Endothelial cell of umbilical vein (primary cell): ENCODE measurements at regions not wholly inside any gene's neighbourhood (a gene's known extent, or its start where the extent isn't known, plus 50 kb on each side); places are given as distances from the start of the nearest gene placed in this dataset.

Experiments used
- BruUV-seq: library from RNA; stranded (reverse); fragments of 400-500 nt; replicated peaks from 2 replicates; lab custom pipeline; 2021; lab: Mats Ljungman, UMichigan
- CTCF ChIA-PET: fragments of 300-600, 350-600 bp; sonication (Branson Sonifier 250); formaldehyde crosslinking; loops from one replicate; lab custom pipeline; 2021; ENCODE audit warnings: antibody characterized with exemption, inconsistent platforms; lab: Charles Lee
- POLR2A ChIA-PET: fragments of 300-600, 350-600 bp; sonication (Branson Sonifier 250); formaldehyde crosslinking; loops from one replicate; lab custom pipeline; 2021; ENCODE audit warnings: antibody characterized with exemption, inconsistent platforms; lab: Charles Lee
- DNase-seq: peaks from one replicate; pipeline ENCODE4 v3.0.0-alpha.2; 2011; ENCODE audit warnings: low read depth, low spot score
- FAIRE-seq: peaks from 2 replicates; lab custom pipeline; 2011; peaks lifted over from hg19 to GRCh38; lab: Jason Lieb, UNC
- H2AFZ ChIP-seq: 2 replicates; pipeline ENCODE4 v1.6.0; 2012; ENCODE audit warnings: low read depth, low read length, control low read depth, inconsistent platforms
- H3K27ac ChIP-seq: 2 replicates; pipeline ENCODE4 v1.5.1; 2011; ENCODE audit warnings: low read depth, mild to moderate bottlenecking, control low read depth, low read length, moderate library complexity; ENCODE audit not compliant: insufficient read depth
- H3K27me3 ChIP-seq, 2 experiments: 2 replicates each; pipeline versions ENCODE4 v1.6.0 to v1.6.1; 2011; ENCODE audit warnings: low read length in 2 of 2, mixed read lengths in 1 of 2; ENCODE audit not compliant: control insufficient read depth in 2 of 2, insufficient read depth in 2 of 2
- H3K36me3 ChIP-seq, 2 experiments: 2 replicates in 1 of 2; 3 replicates in 1 of 2; pipeline ENCODE4 v1.5.1; 2011; ENCODE audit warnings: low read length in 2 of 2, mild to moderate bottlenecking in 1 of 2, moderate library complexity in 1 of 2; ENCODE audit not compliant: control insufficient read depth in 2 of 2, insufficient read depth in 2 of 2; ENCODE audit errors: extremely low read depth in 1 of 2
- H3K4me1 ChIP-seq: 3 replicates; pipeline ENCODE4 v1.5.1; 2011; ENCODE audit warnings: mild to moderate bottlenecking, low read length; ENCODE audit not compliant: control insufficient read depth, insufficient read depth; ENCODE audit errors: extremely low read depth
- H3K4me2 ChIP-seq: 2 replicates; pipeline ENCODE4 v1.6.1; 2011; ENCODE audit warnings: low read length, control low read depth, mixed read lengths; ENCODE audit not compliant: insufficient read depth
- H3K4me3 ChIP-seq, 3 experiments: fragments of 200-600 bp in 1 of 3; sonication (generic), shearing (Covaris generic) in 1 of 3; replicated peaks in 1 of 3; 2 replicates each; pipeline ENCODE4 v1.5.1; 2011 to 2016; ENCODE audit warnings: control low read depth in 3 of 3, low read length in 3 of 3, mild to moderate bottlenecking in 2 of 3, inconsistent platforms in 1 of 3, low read depth in 1 of 3, moderate library complexity in 1 of 3; ENCODE audit not compliant: insufficient read depth in 1 of 3
- H3K79me2 ChIP-seq: 2 replicates; pipeline ENCODE4 v1.6.0; 2012; ENCODE audit warnings: low read length, inconsistent platforms; ENCODE audit not compliant: control insufficient read depth, insufficient read depth
- H3K9ac ChIP-seq: replicated peaks from 2 replicates; pipeline ENCODE3; 2011; ENCODE audit warnings: low read length, control low read depth; ENCODE audit not compliant: insufficient read depth; ENCODE audit errors: extremely low read depth
- H3K9me1 ChIP-seq: replicated peaks from 3 replicates; pipeline ENCODE4 v1.6.0; 2011; ENCODE audit warnings: mild to moderate bottlenecking, low read length; ENCODE audit not compliant: control insufficient read depth, insufficient read depth; ENCODE audit errors: extremely low read depth
- H3K9me3 ChIP-seq: replicated peaks from 2 replicates; pipeline ENCODE4 v1.5.1; 2012; ENCODE audit warnings: low read length, inconsistent platforms; ENCODE audit not compliant: control insufficient read depth, insufficient read depth
- H4K20me1 ChIP-seq: replicated peaks from 2 replicates; pipeline ENCODE3; 2011; ENCODE audit warnings: mild to moderate bottlenecking, low read length; ENCODE audit not compliant: control insufficient read depth, insufficient read depth; ENCODE audit errors: extremely low read depth
- EZH2 ChIP-seq: IDR thresholded peaks from 2 replicates; pipeline ENCODE4 v1.6.1; 2012; ENCODE audit warnings: borderline replicate concordance, low read depth, mild to moderate bottlenecking, moderate library complexity, low read length, inconsistent platforms; ENCODE audit not compliant: severe bottlenecking
- FOS ChIP-seq: IDR thresholded peaks from 2 replicates; pipeline ENCODE4 v1.6.1; 2011; ENCODE audit warnings: mild to moderate bottlenecking, low read length, moderate library complexity, borderline replicate concordance; ENCODE audit not compliant: insufficient read depth
- GATA2 ChIP-seq: IDR thresholded peaks from 2 replicates; pipeline ENCODE4 v1.7.0; 2011; ENCODE audit warnings: low read depth, mild to moderate bottlenecking, moderate library complexity, mixed read lengths, low read length; ENCODE audit not compliant: insufficient read length, insufficient read depth
- JUN ChIP-seq: IDR thresholded peaks from 2 replicates; pipeline ENCODE4 v1.6.1; 2011; ENCODE audit warnings: borderline replicate concordance, low read depth; ENCODE audit not compliant: insufficient read length, insufficient read depth
- MYC ChIP-seq: IDR thresholded peaks from one replicate; pipeline ENCODE4 v1.6.1; 2011; ENCODE audit warnings: mild to moderate bottlenecking, low read depth, low read length
- POLR2A ChIP-seq: IDR thresholded peaks from 2 replicates; pipeline ENCODE4 v1.6.1; 2012; ENCODE audit warnings: low read depth, mild to moderate bottlenecking, control low read depth, low read length
- POLR2AphosphoS5 ChIP-seq: IDR thresholded peaks from 2 replicates; pipeline ENCODE4 v1.6.1; 2012; ENCODE audit warnings: low read depth, mild to moderate bottlenecking, control low read depth, low read length, moderate library complexity; ENCODE audit not compliant: insufficient read depth
- dilution Hi-C: fragments of 300-500 bp; cut with MboI; formaldehyde crosslinking; loops from one replicate; pipeline ENCODE4 v1.15.0; 2019; ENCODE audit warnings: low sequenced_read_pairs; ENCODE audit not compliant: extremely low pct_ligation_motif_present
- intact Hi-C: fragments of 100-400 bp; cut with micrococcal nuclease; formaldehyde crosslinking; loops from one replicate; pipeline ENCODE4 v1.10.0; 2022
- TF ChIP-seq, protein P1 (sequence below), 2 donors: IDR thresholded peaks; 1 replicate in 1 of 2; 2 replicates in 1 of 2; pipeline ENCODE4 v1.5.1; 2011; ENCODE audit warnings: low read length in 2 of 2, mild to moderate bottlenecking in 2 of 2, moderate library complexity in 2 of 2, control low read depth in 1 of 2, inconsistent platforms in 1 of 2, low read depth in 1 of 2; ENCODE audit not compliant: insufficient read depth in 1 of 2; ENCODE audit errors: extremely low read depth in 1 of 2
- TF ChIP-seq, protein P2 (sequence below): IDR thresholded peaks from 2 replicates; pipeline ENCODE4 v1.6.1; 2011; ENCODE audit not compliant: insufficient read depth, insufficient read length

- no peak overlapping the region for H3K9ac ChIP-seq
- H3K27ac ChIP-seq = no peak overlapping the region
- ChIA-PET CTCF (interaction anchor here (0.9 kb wide), 1 partner anchor 103 kb away, joined by 3 read pairs; no protein-coding TSS in a partner anchor), POLR2A (no interaction called here)
- no peaks in the 10 kb centered on the region for H3K79me2 ChIP-seq
- no peak overlapping the region for H3K4me2 ChIP-seq
- no peak for TF ChIP-seq GATA2
- TF ChIP-seq, protein P1, sequence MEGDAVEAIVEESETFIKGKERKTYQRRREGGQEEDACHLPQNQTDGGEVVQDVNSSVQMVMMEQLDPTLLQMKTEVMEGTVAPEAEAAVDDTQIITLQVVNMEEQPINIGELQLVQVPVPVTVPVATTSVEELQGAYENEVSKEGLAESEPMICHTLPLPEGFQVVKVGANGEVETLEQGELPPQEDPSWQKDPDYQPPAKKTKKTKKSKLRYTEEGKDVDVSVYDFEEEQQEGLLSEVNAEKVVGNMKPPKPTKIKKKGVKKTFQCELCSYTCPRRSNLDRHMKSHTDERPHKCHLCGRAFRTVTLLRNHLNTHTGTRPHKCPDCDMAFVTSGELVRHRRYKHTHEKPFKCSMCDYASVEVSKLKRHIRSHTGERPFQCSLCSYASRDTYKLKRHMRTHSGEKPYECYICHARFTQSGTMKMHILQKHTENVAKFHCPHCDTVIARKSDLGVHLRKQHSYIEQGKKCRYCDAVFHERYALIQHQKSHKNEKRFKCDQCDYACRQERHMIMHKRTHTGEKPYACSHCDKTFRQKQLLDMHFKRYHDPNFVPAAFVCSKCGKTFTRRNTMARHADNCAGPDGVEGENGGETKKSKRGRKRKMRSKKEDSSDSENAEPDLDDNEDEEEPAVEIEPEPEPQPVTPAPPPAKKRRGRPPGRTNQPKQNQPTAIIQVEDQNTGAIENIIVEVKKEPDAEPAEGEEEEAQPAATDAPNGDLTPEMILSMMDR (IDR thresholded peaks at IDR 0.05; ENCODE audit: extremely low read depth in 1 of 2, insufficient read depth in 1 of 2, low read depth in 1 of 2, low read length in 2 of 2) = no peak
- TF ChIP-seq, protein P2, sequence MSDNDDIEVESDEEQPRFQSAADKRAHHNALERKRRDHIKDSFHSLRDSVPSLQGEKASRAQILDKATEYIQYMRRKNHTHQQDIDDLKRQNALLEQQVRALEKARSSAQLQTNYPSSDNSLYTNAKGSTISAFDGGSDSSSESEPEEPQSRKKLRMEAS = no peak
- no peak for TF ChIP-seq FOS
- TF ChIP-seq EZH2 = no peak
- TF ChIP-seq POLR2A = no peak
- TF ChIP-seq MYC = no peak
- no peak for TF ChIP-seq JUN
- TF ChIP-seq POLR2AphosphoS5 = no peak
- intact Hi-C loops = loop anchor here (5.0 kb wide), 1 partner anchor 74 kb away; the partner anchor contains the start of gene TNFSF18
- H3K9me3 ChIP-seq = no peaks in the 10 kb centered on the region
- no peaks in the 10 kb centered on the region for H3K36me3 ChIP-seq
- H3K4me3 ChIP-seq = no peak overlapping the region
- H4K20me1 ChIP-seq = no peaks in the 10 kb centered on the region
- FAIRE-seq = no peak
- H3K9me1 ChIP-seq = no peaks in the 10 kb centered on the region
- peaks cover 31% of the 10 kb centered on the region for H3K4me1 ChIP-seq
- BruUV-seq = no TSS peak
- no peak overlapping the region for H2AFZ ChIP-seq
- dilution Hi-C loops = no loop called here
- no peak for DNase-seq
- no peaks in the 10 kb centered on the region for H3K27me3 ChIP-seq
These were observed 72.1 kb downstream of the TNFSF18 start for GRCh38 chr1:172978595-172978994.
